SH-SY5Y (cell line): ENCODE measurements at regions not wholly inside any gene's neighbourhood (a gene's known extent, or its start where the extent isn't known, plus 50 kb on each side); places are given as distances from the start of the nearest gene placed in this dataset.

Experiments used
- GATA2 ChIP-seq: IDR thresholded peaks from 2 replicates; pipeline ENCODE4 v1.6.1; 2011; ENCODE audit warnings: mild to moderate bottlenecking, low read depth, low read length
- GATA3 ChIP-seq: IDR thresholded peaks from 2 replicates; pipeline ENCODE4 v1.6.1; 2011; ENCODE audit warnings: low read depth, mild to moderate bottlenecking, low read length, moderate library complexity

- TF ChIP-seq GATA2 (no peak), GATA3 (no peak)
These were observed 93.8 kb upstream of the FAM20A start for GRCh38 chr17:68694791-68695485.
